Prostate gland (tissue), 2 donors: ENCODE measurements at regions not wholly inside any gene's neighbourhood (a gene's known extent, or its start where the extent isn't known, plus 50 kb on each side); places are given as distances from the start of the nearest gene placed in this dataset.

ENCODE experiments used
- DNase-seq: peaks from one replicate; pipeline ENCODE4 v3.0.0-alpha.2; 2019; ENCODE audit warnings: low spot score
- H3K27ac ChIP-seq, 2 donors: fragments of 200-600 bp; sonication (generic); 2 replicates each; pipeline ENCODE4 v1.5.1; 2017 to 2019
- H3K27me3 ChIP-seq: fragments of 200-600 bp; sonication (generic); replicated peaks from 2 replicates; pipeline ENCODE4 v1.5.1; 2019; ENCODE audit not compliant: insufficient read depth
- H3K36me3 ChIP-seq, 2 donors: fragments of 200-600 bp; sonication (generic); 1 replicate in 1 of 2; 2 replicates in 1 of 2; pipeline versions ENCODE4 v1.5.1 to v1.8.1; 2017 to 2019
- H3K4me1 ChIP-seq: fragments of 200-600 bp; sonication (generic); replicated peaks from 2 replicates; pipeline ENCODE4 v1.5.1; 2019
- H3K4me3 ChIP-seq, 2 donors: fragments of 200-600 bp; sonication (generic); 2 replicates each; pipeline ENCODE4 v1.5.1; 2017 to 2019
- H3K9me3 ChIP-seq: fragments of 200-600 bp; sonication (generic); 2 replicates; pipeline ENCODE4 v1.5.1; 2017
- CTCF ChIP-seq, 4 experiments: fragments of 200-600 bp in 2 of 4; fragments of 450-650 bp in 2 of 4; sonication (generic) in 2 of 4; IDR thresholded peaks; 1 replicate in 3 of 4; 2 replicates in 1 of 4; pipeline ENCODE4 v1.5.1; 2016 to 2019; ENCODE audit warnings: antibody characterized with exemption in 4 of 4, mild to moderate bottlenecking in 2 of 4, moderate library complexity in 2 of 4
- POLR2A ChIP-seq: fragments of 450-650 bp; IDR thresholded peaks from one replicate; pipeline ENCODE4 v1.6.1; 2016; ENCODE audit warnings: antibody characterized with exemption, mild to moderate bottlenecking
- POLR2AphosphoS5 ChIP-seq: sonication (generic); formaldehyde crosslinking; IDR thresholded peaks from one replicate; pipeline ENCODE4 v1.6.1; 2017; ENCODE audit warnings: antibody characterized with exemption
- WGBS: methylation state at CpG from one replicate; pipeline ENCODE4 v1.1.5; 2018; 5-methylcytosine and 5-hydroxymethylcytosine counted together
- intact Hi-C: fragments of 100-400 bp; cut with DNase I; formaldehyde crosslinking; loops from one replicate; pipeline ENCODE4 v1.14.2; 2022

DNA sequence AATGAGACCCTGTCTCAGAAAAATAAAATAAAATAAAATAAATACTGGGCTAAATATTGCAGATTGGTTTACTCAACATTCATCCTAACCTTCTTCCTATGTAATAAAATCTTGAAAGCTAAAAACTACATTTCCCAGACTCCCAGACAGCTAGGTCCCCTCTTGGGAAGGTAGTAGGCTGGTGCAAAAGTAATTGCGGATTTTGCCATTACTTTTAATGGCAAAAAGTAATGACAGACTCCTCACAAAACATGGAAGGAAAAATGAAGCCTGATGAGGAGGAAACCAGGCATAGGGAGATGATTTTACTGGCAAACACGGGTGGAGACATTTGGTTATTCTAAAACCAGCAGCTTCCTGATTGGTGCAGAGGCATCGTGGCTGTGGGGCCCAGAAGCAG, 70.6 kb upstream of the E2F3 start:
- no peaks in the 10 kb centered on the region for H3K9me3 ChIP-seq
- H3K27me3 ChIP-seq, result no peaks in the 10 kb centered on the region
- H3K36me3 ChIP-seq, result no peaks in the 10 kb centered on the region
- H3K4me1 ChIP-seq, result no peaks in the 10 kb centered on the region
- no peak overlapping the region for H3K4me3 ChIP-seq
- H3K27ac ChIP-seq, result no peak overlapping the region
- intact Hi-C loops, result no loop called here
- TF ChIP-seq POLR2A (no peak), CTCF (IDR thresholded peaks at IDR 0.05) (no peak), POLR2AphosphoS5 (no peak)
- 50% methylated on average over 3 of the region's 3 CpGs for WGBS
- DNase-seq, result no peak

DNA sequence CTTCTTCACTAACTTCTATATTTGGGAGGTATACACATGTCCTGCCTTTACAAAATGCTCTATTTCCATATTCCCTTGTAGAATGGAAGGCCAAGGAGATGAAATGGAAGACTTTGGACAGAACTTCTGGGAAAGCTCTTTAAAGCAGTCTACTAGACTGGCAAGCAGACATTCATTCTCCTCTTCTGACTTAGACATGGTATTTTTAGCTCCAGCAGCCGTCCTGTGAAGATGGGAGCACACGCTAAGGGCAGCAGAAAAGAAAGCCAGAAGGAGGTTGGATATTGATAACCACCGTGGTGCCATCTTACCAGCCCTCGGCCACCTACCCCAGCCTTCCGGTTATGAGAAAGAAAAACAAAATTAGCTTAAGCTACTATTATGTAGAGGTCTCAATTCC, 70.1 kb upstream of the E2F3 start:
- WGBS, result 90% methylated on average over 5 of the region's 5 CpGs
- intact Hi-C loops, result no loop called here
- TF ChIP-seq CTCF (IDR thresholded peaks at IDR 0.05), result no peak
- TF ChIP-seq POLR2A, result no peak
- no peak for TF ChIP-seq POLR2AphosphoS5

DNA sequence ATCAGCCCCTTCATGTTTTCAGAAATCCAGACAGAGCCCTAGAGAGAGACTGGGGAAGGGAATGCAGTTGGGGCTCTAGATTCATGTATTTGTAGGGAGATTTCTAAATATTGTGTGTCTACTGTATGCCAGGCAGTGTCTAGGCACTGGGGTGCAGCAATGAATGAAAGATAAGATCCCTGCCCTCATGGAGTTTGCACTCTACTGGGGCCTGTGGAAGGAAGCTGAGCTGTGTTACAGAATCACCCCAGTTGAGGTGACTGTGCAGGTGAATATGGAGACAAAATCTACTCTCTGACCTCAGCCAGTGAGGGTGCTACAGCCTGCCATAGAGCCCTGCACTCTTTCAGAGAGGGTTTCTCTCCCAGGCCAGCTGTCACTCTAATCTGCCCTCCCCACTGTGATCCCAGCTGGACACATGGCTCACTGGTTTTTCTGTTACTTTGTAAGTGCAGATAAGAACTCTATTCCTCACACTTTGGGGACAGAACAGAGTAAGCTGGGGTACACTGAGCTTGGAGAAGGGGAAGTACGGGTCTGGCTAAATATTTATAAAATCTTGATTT, 69.2 kb upstream of the E2F3 start:
- no peaks in the 10 kb centered on the region for H3K36me3 ChIP-seq
- intact Hi-C loops, result no loop called here
- H3K4me1 ChIP-seq, result no peaks in the 10 kb centered on the region
- no peak overlapping the region for H3K27ac ChIP-seq
- DNase-seq, result no peak
- no peaks in the 10 kb centered on the region for H3K27me3 ChIP-seq
- TF ChIP-seq CTCF (IDR thresholded peaks at IDR 0.05) (no peak), POLR2A (no peak), POLR2AphosphoS5 (no peak)
- 79% methylated on average over 1 of the region's 1 CpG for WGBS
- H3K4me3 ChIP-seq, result no peak overlapping the region
- no peaks in the 10 kb centered on the region for H3K9me3 ChIP-seq

More for the DNA sequence above, 70.1 kb upstream of the E2F3 start:
- DNase-seq, result no peak
- no peaks in the 10 kb centered on the region for H3K27me3 ChIP-seq
- no peak overlapping the region for H3K27ac ChIP-seq
- no peaks in the 10 kb centered on the region for H3K4me1 ChIP-seq
- H3K36me3 ChIP-seq, result no peaks in the 10 kb centered on the region
- no peak overlapping the region for H3K4me3 ChIP-seq
- H3K9me3 ChIP-seq, result no peaks in the 10 kb centered on the region

- H3K4me1 ChIP-seq, result no peaks in the 10 kb centered on the region
- intact Hi-C loops, result no loop called here
- WGBS, result 90% methylated on average over 9 of the region's 9 CpGs
- H3K36me3 ChIP-seq, result no peaks in the 10 kb centered on the region
- no peak overlapping the region for H3K27ac ChIP-seq
- no peaks in the 10 kb centered on the region for H3K27me3 ChIP-seq
- H3K9me3 ChIP-seq, result no peaks in the 10 kb centered on the region
- DNase-seq, result no peak
- no peak overlapping the region for H3K4me3 ChIP-seq
- TF ChIP-seq POLR2A (no peak), POLR2AphosphoS5 (no peak), CTCF (IDR thresholded peaks at IDR 0.05) (no peak)
Observed at GRCh38 chr6:20333721-20334269, 67.9 kb upstream of the E2F3 start.

- 94% methylated on average over 8 of the region's 8 CpGs for WGBS
- no peak for TF ChIP-seq POLR2AphosphoS5
- no peak for TF ChIP-seq POLR2A
- TF ChIP-seq CTCF (IDR thresholded peaks at IDR 0.05), result no peak
- intact Hi-C loops, result no loop called here
- H3K4me1 ChIP-seq, result no peaks in the 10 kb centered on the region
- H3K9me3 ChIP-seq, result no peaks in the 10 kb centered on the region
- DNase-seq, result no peak
- no peak overlapping the region for H3K4me3 ChIP-seq
- H3K27me3 ChIP-seq, result no peaks in the 10 kb centered on the region
- H3K36me3 ChIP-seq, result no peaks in the 10 kb centered on the region
- H3K27ac ChIP-seq, result no peak overlapping the region
Observed at GRCh38 chr6:20334334-20334733, 67.3 kb upstream of the E2F3 start.
